ENCODE measurements at regions not wholly inside any gene's neighbourhood (a gene's known extent, or its start where the extent isn't known, plus 50 kb on each side); places are given as distances from the start of the nearest gene placed in this dataset.

GRCh38 chr15:30824518-30825195, 79.1 kb upstream of the FAN1 start:
- TF ChIP-seq, protein P1, sequence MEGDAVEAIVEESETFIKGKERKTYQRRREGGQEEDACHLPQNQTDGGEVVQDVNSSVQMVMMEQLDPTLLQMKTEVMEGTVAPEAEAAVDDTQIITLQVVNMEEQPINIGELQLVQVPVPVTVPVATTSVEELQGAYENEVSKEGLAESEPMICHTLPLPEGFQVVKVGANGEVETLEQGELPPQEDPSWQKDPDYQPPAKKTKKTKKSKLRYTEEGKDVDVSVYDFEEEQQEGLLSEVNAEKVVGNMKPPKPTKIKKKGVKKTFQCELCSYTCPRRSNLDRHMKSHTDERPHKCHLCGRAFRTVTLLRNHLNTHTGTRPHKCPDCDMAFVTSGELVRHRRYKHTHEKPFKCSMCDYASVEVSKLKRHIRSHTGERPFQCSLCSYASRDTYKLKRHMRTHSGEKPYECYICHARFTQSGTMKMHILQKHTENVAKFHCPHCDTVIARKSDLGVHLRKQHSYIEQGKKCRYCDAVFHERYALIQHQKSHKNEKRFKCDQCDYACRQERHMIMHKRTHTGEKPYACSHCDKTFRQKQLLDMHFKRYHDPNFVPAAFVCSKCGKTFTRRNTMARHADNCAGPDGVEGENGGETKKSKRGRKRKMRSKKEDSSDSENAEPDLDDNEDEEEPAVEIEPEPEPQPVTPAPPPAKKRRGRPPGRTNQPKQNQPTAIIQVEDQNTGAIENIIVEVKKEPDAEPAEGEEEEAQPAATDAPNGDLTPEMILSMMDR (IDR thresholded peaks at IDR 0.05), result no peak
- no peak for TF ChIP-seq POLR2A (IDR thresholded peaks at IDR 0.05)
